HG02870 (cell line): ENCODE measurements at regions not wholly inside any gene's neighbourhood (a gene's known extent, or its start where the extent isn't known, plus 50 kb on each side); places are given as distances from the start of the nearest gene placed in this dataset.
A peak's percentile ranks its signal among the peaks of the same experiment; 100 is the strongest.

Experiments used
- ATAC-seq: cut with Tn5 transposase; IDR thresholded peaks from one replicate; pipeline ENCODE4 v1.9.1; 2021; ENCODE audit warnings: mild to moderate bottlenecking, moderate library complexity; ENCODE audit not compliant: unreplicated experiment

DNA sequence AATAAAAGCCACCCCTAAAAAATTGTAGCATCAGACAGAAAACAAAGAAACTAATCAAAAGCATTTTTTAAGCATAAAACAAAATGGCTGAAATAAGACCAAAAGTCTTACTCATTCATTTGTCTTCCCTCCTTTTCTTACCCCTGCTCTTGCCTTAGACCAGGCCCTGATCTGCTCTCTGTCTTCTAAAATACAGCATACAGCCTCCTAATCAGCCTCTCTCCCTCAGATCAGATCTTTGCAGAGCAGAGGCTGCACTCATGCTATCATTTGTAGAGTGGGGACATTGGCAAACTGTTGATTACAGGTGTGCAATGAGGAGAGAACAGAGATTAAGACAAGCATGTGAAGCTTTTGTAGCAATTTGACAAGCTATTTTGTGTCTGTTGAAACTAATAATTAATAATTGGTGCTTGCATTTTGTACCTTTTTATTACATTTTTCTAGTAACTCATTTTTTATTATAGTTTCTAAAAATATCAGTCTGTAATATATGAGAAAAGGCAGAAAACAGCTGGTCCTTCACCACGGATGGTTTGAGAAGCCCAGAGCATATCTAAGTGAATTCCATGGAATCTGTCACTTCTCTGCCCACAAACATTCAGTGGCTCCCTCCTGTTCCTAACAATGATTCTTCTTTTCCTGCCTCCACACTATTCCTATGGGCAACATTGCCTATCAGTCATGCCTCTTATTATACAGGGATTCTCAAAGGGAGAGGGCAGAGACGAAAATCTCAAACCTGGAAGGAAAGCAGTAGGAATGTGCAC lies 286.2 kb upstream of the STT3B start:
- ATAC-seq, result no peak

DNA sequence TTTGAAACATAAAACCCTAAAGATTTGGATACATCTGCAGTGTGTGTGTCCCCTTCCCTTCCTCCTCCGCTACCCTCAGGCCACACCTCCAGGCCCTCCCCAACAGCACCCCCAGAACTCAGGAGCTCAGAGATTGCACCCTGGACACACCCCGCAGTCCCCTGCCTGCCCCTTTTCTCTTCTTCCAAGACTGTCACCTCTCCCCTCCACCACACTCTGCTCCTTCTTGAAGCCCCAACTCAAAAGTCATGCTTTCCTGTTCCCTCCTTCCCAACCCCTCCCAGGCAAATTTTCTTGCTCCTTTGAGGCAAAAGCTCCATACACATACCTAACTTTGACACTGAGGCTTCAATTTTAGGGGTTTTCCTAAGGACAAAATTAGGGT lies 285.7 kb upstream of the STT3B start:
- ATAC-seq, result no peak

DNA sequence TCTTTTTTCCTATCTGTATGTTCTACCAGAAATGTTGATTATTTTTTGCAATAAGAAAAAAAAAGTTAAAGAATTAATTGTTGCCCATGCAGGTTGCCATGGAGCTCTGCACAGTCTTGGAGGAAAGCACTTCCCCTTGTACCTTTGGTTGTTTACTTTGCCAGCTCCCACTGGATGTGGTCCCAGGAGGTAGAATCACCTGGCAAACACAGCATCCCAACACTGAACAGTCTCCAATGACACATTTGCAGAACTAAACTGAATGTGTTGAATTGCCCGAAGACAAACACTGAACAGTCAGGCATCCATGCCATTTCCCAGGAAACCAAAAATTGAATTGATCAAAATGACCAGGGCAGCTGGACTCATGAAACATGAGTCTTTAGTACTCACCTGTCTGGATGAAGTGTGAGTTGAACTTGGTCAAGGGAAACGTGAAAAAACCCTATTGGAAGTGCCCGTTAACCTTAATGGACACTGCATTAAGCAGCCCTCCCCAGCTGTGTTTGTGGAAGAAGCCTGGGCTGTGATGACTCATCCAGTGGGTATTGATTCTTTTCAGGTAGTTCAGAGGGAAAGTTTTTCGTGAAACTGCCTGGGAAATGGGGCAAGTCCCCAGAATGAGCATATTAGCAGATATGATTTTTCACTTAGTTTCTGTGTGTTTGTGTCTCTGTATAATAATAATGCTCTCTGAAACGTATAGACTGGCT lies 284.7 kb upstream of the STT3B start:
- peak; percentile 57 for ATAC-seq

DNA sequence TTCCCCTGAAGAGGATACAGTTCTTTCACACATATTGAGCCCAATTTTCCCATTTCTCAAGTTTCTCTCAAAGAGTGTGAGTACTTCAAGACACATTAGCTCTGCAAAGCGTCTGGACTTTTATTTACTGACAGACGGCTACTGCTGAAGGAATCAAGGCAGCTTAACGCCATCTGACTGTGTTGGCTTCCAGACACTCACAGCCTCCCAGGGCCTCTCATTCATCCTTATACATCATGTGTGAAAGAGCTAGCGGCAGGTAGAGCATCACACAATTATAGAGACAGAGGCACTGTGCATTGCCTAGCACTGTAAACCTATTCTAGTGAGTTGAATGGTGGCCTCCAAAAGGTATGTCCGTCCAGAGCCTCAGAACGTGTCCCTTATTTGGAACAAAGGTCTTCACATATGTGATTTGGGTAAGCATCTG lies 284.1 kb upstream of the STT3B start:
- no peak for ATAC-seq

DNA sequence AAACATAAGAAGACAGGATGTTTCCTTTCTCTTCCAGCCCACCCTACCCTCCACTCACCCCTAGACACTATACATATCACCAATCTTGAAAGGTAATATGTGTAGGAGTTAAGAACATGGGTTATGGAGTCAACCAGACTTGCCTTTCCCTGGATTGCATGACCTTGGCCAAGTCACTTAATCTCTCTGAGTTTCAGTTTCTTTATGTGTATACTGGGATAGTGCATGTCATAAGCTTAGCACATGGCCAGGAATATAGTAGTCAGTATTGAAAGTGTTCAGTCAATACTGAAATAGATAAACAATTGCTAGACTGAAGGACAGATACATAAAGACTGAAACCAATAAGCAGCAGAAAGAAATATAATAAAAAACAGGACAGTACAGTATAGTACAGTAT lies 283.2 kb upstream of the STT3B start:
- no peak for ATAC-seq

DNA sequence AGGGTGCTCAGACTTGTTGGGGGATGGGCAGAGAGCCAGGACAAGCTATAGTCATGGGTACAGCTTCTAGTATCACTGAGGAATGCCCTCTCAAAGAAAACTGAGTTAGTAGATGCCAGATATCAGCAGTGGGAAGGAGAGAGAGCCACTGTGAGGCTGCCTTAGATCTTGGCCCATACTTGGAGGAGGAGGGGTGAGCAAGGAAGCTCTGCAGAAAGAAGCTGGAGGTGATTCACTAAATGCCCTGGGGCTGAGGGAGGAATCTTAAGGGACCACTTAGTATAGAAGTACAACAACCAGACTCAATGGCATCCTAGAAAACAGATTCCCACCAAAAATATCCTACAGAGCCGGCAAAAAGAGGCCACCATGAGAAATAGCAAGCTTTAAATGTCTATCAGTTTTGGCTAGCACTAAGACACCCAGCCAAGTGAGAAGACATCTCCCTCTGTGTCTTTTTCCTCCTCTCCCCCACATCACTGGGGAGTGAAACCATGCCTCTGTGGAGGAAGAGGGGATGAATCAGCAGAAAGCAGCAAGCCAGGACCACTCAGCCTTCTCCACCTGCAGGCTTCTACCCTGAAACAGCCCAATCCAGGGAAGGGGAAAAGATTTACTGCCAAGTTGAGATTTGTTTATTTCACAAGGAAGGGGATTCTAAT lies 282.5 kb upstream of the STT3B start:
- no peak for ATAC-seq

DNA sequence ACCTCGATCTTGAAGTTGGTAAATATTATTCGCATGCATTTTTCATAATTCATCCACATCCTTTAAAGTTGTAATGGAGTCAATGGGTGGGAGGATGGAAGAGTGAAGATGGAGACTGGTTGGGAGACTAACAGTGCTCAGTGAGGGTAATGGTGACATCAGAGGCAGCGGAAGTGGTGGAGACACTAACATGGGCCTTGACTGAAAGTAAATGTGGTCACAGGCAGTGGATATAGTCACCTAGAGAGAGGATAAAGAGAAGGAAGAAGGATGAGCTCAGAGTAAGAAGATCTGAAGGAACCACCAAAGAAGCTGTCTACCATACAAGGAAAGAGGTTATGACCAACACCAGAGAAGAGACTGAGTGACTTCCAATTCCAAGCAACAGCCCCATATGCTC lies 281.6 kb upstream of the STT3B start:
- no peak for ATAC-seq

DNA sequence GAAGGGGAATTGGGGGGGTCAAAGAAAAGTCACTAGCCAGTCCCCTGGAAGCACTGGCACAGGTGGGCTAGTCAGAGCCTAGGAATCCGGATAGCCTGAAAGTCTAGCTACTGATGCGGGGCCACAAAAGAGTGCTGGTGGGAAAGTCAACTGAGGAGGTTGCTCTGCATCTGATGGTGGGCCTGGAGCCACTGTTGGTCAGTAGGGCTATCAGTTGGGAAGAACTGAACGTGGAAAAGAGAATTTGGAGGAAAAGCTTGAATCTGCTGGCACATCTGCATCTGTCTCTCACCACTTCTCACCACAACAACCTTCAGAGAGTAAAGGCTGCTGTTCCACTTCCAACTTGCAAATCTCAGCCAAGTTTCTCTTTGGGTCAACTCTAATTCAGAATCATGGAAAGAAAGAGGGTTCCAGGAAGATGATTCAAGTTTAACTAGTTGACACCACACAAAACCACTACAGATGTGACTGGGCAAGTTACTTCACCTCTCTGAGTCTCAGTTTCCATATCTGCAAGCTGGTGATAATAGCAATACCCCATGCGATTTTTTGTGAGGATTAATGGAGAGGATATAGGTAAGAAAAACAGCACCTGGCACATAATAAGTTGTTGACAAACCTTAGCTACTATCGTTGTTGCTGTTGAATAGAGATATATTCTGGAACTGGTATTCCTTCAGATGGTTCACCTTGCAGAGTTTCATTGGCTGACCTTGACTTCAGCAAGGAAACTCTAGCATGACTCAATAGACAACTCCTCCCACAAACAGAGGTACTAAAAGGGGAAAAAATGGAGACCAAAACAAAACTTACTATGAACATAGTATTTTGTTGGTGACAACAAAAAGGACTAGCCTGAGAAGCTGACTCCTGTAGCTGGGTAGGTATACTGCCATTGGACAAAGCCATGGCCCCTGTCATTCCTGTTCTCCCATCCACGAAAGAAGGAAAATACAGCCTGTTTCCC lies 280.2 kb upstream of the STT3B start:
- peak; percentile 30 for ATAC-seq

DNA sequence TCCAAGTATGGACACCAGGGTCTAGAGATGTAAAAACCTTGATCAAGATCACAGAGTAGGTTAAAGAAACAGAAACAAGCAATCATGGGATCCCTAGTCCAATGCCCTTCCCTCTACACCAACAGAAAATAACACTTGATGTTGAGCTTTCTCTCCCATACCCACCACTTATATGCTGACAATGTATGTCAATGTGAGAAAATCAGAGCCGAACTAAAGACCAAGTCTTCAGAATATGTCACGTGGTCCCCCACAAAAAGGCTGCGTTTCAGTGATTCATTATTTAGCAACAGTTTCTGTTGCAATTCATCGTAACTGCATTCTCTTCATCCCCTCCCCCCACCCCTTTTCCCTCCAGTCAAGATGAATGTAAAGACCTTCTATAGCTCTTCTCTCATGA lies 278.9 kb upstream of the STT3B start:
- ATAC-seq, result no peak

DNA sequence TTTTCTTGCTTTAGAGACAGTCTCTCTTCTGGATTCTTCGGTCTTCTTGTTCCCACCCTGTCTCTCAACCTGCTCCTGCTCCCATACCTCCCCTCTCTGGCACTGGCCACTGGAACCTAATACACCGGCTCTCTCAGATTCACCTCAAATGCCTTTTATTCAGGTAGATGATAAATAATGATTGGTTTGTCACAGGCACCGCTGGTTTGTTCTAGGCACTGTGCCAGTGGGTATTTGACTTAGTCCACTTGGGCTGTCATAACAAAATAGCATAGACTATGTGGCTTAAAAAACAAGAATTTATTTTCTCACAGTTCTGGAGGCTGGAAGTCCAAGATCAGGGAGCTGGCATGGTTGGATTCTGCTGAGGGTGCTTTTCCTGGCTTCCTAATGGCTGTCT lies 278.2 kb upstream of the STT3B start:
- no peak for ATAC-seq

DNA sequence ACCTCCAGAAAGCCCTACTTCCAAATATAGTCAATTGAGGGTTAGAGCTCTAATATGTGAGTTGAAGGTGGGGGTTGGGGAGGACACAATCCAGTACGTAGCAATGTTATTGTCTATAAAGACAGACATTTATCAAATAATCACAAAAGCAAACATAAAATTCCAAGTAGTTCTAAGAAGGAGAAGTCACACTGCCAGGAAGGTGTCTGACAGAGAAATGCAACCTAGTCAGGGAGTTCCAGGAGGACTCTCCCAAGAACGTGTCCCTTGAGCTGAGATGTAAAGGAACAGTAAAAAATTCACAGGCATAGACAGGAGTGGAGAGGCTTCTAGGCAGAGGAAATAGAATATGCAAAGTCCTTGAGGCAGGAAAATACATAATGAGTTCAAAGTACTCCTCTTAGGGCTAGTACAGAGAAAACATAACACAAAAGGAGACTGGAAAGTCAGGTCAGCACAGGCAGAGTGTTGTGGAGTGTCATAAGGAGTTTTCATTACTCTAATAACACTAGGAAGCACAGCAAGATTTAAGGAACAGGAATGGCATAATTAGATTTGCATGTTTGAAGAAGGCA lies 277.6 kb upstream of the STT3B start:
- no peak for ATAC-seq

DNA sequence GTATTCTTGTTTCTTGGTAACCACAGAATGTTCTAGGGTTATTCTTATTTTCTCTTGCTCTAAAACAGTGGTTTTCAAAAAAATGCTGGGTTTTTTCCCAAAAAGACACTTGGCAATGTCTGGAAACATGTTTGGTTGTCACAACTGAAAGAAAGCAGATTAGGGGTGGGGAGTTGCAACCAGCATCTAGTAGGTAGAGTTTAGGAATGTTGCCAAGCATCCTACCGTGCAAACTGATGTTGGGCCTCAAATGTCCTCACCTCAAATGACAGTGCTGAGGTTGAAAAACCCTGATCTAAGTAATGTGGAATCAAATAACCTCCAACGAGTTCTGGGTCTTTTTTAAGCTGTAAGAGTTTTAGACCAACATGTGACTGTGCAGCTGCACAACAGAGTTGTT lies 270.5 kb upstream of the STT3B start:
- no peak for ATAC-seq

DNA sequence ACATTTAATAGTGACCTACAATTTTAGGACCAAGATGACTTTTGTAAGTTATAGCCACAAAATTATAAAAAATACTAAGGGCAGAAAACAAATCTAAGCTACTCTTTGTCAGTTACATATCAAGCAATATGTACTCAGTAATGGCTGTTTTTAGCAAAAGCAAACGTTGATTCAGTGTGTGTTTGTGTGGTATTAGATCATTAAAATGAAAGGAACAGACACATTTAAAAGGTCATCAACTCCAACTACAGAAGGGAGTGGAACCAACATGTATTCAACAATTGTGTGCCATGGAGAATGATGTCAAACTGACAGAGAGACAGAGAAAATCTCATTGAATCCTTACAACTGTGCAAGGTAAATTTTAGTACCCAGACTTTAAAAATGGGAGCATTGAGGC lies 268.8 kb upstream of the STT3B start:
- no peak for ATAC-seq

DNA sequence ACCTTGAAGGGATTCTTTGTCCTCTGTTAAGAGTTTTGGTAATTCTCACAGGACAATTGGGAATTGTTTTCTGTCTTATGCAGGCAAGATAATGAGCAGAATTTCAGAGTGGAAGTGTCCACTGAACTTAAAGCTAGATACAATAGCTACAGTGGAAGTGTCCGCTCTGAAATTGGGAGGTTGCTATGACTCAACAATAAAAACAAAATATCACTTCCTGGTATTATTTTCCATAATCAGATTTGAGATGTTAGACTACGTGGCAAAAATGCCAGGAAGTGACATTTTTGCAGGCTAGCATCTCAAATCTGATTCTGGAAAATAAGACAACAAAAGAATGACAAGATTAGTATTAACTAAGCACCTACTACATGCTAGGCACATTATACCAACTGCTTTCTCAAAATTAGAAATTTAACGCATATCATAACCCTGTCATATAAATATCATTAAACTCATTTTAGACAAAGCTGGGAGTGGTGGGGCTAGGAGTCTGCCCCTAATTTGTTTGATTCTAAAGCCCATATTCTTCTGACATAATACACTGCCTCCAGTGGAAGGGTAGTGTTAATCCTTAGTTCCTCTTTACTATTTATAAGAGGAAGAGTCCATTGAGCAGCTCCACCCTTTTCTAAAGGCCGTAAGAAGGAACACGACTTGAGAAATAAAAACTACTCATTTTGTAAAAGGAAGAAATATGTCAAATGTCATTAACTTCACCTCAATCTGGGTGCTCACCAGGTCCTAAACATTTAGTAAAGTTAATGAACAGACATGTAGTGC lies 266.9 kb upstream of the STT3B start:
- ATAC-seq, result no peak

DNA sequence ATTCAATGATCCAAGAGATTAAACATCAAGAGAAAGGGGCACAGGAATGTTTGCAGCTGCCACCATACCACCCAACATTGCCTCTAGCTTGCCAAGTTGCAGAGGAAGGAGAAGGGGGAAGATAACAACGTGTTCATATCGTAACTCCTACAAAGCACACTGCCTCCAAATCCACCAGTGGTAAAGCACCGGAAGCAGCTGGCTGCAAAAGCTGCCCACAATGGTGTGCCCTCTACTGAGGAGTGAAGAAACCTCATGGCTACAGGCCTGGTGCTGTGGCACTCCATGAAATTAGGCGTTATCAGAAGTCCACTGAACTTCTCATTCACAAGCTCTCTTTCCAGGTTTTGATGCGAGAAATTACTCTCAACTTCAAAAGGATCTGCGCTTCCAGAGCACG lies 263.9 kb upstream of the STT3B start:
- ATAC-seq, result no peak

DNA sequence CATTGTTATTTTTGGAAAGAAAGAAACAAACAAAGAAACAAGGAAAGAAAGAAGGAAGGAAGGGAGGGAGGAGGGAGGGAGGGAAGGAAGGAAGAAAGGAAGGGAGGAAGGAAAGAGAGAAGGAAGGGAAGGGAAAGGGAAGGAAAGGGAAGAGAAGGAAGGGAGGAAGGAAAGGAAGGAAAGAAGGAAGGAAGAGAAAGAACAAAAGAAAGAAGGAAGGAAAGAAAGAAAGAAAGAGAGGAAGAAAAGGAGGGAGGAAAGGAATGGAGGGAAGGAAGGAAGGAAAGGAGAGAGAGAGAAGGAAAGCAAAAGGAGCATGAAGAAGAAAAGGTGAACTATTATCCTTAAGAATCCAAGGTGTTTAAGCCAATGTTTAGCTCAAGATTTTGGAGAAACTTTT lies 262.7 kb upstream of the STT3B start:
- no peak for ATAC-seq

DNA sequence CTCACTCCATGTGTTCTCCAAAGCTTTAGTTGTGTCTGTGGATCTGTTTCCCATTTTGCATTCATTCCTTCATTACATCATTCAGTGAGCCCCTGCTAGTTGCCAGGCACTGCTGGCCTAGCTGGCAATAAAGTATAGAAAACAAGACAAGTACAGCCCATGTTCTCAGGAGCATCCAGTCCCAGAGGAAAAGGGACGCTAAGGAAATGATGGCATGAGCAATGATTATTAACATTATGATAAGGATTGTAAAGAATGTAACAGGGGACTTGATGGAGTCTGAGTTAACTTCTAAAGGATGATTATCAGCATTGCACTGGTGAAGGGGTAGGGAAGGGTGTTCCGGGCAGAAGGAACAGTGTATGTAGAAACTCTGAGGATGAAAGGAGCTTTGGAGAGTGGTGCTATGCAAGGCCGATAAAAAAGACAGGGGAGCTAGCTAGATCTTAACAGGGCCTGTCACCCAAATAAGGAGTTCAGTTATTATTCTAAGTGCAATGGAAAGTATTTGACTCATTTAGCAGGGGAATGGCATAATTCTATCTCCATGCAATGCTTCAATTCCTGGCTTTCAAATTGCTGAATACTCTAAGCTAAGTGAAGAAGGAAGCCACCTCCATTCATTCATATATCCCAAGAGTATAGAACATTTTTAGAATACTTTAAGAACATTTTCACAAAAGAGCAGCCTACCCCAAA lies 258.2 kb upstream of the STT3B start:
- ATAC-seq, result no peak

DNA sequence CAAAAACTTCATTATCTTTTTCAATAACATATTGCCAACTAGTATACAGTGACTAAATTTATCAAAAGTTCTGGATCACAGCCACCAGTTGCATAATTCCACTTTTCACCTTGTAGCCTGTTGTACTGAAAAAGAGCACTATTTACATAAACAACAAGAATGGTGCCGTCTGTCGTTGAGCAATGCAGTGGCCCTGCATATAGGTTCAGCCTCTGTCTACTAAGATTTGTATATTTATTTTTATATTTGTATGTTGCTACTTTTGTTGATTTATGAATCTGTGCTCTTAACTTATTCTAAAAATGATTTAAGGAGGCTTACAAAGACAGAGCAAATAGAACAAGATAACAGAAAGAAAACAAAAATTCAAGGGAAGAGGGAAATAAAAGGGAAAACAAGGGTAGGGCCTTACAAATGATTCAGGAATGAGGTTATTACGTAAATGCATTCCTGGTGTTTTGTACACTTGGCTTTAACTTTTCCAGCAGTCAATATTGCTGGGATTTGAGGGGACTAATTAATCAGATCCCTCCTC lies 257.6 kb upstream of the STT3B start:
- no peak for ATAC-seq

DNA sequence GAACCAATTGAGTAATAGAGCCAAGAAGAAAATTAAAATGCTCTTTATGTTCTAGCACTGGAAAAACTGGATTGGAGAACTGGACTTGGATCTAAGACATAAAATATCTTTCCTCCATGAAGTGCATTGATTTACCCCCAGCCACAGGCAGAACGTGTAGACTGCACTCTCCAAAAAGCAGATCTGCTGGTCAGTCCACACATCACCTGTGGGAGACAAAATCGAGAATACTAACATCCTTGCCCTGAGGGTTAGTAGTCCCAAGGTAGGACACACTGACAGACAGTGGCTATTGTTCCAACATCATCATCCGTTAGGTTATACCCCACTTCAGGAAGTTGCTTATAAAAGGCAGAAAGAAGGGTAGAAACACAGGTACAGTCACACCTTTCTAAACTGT lies 257.1 kb upstream of the STT3B start:
- ATAC-seq, result no peak
